ENCODE measurements at regions not wholly inside any gene's neighbourhood (a gene's known extent, or its start where the extent isn't known, plus 50 kb on each side); places are given as distances from the start of the nearest gene placed in this dataset.

- no peaks in the 10 kb centered on the region for H3K36me3 Mint-ChIP-seq
- no peak overlapping the region for H3K4me3 Mint-ChIP-seq
- no peaks in the 10 kb centered on the region for H3K9me3 Mint-ChIP-seq
- no peaks in the 10 kb centered on the region for H3K27me3 Mint-ChIP-seq
- H3K4me1 Mint-ChIP-seq, result peaks cover 26% of the 10 kb centered on the region
- H3K27ac Mint-ChIP-seq, result no peak overlapping the region
Measured at GRCh38 chr15:98596885-98597392, 51.4 kb upstream of the IGF1R start.

GRCh38 chr15:98597666-98598065 lies 50.7 kb upstream of the IGF1R start:
- H3K4me1 Mint-ChIP-seq, result peaks cover 26% of the 10 kb centered on the region
- H3K27me3 Mint-ChIP-seq, result no peaks in the 10 kb centered on the region
- H3K36me3 Mint-ChIP-seq, result no peaks in the 10 kb centered on the region
- H3K27ac Mint-ChIP-seq, result no peak overlapping the region
- H3K9me3 Mint-ChIP-seq, result no peaks in the 10 kb centered on the region
- no peak overlapping the region for H3K4me3 Mint-ChIP-seq
